Ishikawa (cell line): ENCODE measurements at regions not wholly inside any gene's neighbourhood (a gene's known extent, or its start where the extent isn't known, plus 50 kb on each side); places are given as distances from the start of the nearest gene placed in this dataset.

Experiments
- CREB1 ChIP-seq: IDR thresholded peaks from 2 replicates; pipeline ENCODE4 v1.6.1; 2012; ENCODE audit warnings: low read depth
- EP300 ChIP-seq: IDR thresholded peaks from 2 replicates; pipeline ENCODE4 v1.6.1; 2012; ENCODE audit warnings: borderline replicate concordance
- FOXM1 ChIP-seq: IDR thresholded peaks from 2 replicates; pipeline ENCODE4 v1.6.1; 2012; ENCODE audit warnings: low read depth, borderline replicate concordance
- NFIC ChIP-seq: IDR thresholded peaks from 2 replicates; pipeline ENCODE4 v1.6.1; 2012
- RAD21 ChIP-seq: IDR thresholded peaks from 2 replicates; pipeline ENCODE4 v1.6.1; 2012; ENCODE audit warnings: low read depth
- TAF1 ChIP-seq: IDR thresholded peaks from 2 replicates; pipeline ENCODE4 v1.6.1; 2012; ENCODE audit warnings: low read depth, mild to moderate bottlenecking
- TCF12 ChIP-seq: IDR thresholded peaks from 2 replicates; pipeline ENCODE4 v1.6.1; 2012; ENCODE audit warnings: low read depth
- TEAD4 ChIP-seq: IDR thresholded peaks from 2 replicates; pipeline ENCODE4 v1.6.1; 2012
- YY1 ChIP-seq: IDR thresholded peaks from 2 replicates; pipeline ENCODE4 v1.6.1; 2012; ENCODE audit warnings: low read depth
- ZBTB7A ChIP-seq: IDR thresholded peaks from 2 replicates; pipeline ENCODE4 v1.6.1; 2012; ENCODE audit warnings: low read depth
- TF ChIP-seq, protein P1 (sequence below): IDR thresholded peaks from 2 replicates; pipeline ENCODE4 v1.6.1; 2012
- TF ChIP-seq, protein P2 (sequence below): IDR thresholded peaks from 2 replicates; pipeline ENCODE4 v1.6.1; 2012
- TF ChIP-seq, protein P3 (sequence below): IDR thresholded peaks from 2 replicates; pipeline ENCODE4 v1.6.1; 2012; ENCODE audit warnings: low read depth, mild to moderate bottlenecking

DNA sequence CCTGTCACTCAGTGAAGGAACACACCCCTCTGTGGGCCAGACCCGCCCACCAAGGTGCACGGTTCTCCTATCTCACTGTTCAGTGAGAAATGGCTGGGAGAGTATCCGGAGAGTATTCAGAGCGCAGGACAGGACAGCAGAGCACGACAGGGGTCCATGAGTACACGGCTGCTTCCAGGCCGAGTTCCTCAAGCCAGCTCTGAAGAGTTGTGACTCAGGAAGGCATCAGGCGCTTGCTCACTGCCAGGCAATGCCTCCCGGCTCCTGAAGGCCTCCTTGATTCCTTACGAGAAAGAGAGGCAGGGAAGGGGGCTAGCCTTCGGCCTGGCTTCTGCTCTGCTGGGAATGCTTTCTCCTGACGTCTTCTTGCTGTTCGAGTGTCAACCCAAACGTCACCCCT, 132.1 kb upstream of the PPP1R26 start:
- TF ChIP-seq EP300 (no peak), CREB1 (no peak), TCF12 (no peak), FOXM1 (no peak), TEAD4 (no peak), NFIC (no peak), TAF1 (no peak), ZBTB7A (no peak), RAD21 (no peak), YY1 (no peak)
- TF ChIP-seq, protein P1, sequence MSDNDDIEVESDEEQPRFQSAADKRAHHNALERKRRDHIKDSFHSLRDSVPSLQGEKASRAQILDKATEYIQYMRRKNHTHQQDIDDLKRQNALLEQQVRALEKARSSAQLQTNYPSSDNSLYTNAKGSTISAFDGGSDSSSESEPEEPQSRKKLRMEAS, result no peak
- TF ChIP-seq, protein P2, sequence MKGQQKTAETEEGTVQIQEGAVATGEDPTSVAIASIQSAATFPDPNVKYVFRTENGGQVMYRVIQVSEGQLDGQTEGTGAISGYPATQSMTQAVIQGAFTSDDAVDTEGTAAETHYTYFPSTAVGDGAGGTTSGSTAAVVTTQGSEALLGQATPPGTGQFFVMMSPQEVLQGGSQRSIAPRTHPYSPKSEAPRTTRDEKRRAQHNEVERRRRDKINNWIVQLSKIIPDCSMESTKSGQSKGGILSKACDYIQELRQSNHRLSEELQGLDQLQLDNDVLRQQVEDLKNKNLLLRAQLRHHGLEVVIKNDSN, result no peak
- TF ChIP-seq, protein P3, sequence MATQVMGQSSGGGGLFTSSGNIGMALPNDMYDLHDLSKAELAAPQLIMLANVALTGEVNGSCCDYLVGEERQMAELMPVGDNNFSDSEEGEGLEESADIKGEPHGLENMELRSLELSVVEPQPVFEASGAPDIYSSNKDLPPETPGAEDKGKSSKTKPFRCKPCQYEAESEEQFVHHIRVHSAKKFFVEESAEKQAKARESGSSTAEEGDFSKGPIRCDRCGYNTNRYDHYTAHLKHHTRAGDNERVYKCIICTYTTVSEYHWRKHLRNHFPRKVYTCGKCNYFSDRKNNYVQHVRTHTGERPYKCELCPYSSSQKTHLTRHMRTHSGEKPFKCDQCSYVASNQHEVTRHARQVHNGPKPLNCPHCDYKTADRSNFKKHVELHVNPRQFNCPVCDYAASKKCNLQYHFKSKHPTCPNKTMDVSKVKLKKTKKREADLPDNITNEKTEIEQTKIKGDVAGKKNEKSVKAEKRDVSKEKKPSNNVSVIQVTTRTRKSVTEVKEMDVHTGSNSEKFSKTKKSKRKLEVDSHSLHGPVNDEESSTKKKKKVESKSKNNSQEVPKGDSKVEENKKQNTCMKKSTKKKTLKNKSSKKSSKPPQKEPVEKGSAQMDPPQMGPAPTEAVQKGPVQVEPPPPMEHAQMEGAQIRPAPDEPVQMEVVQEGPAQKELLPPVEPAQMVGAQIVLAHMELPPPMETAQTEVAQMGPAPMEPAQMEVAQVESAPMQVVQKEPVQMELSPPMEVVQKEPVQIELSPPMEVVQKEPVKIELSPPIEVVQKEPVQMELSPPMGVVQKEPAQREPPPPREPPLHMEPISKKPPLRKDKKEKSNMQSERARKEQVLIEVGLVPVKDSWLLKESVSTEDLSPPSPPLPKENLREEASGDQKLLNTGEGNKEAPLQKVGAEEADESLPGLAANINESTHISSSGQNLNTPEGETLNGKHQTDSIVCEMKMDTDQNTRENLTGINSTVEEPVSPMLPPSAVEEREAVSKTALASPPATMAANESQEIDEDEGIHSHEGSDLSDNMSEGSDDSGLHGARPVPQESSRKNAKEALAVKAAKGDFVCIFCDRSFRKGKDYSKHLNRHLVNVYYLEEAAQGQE, result no peak
